NCI-H1105 treated with DMSO at 0.1 percent for 48 hours (cell line): ENCODE measurements at regions not wholly inside any gene's neighbourhood (a gene's known extent, or its start where the extent isn't known, plus 50 kb on each side); places are given as distances from the start of the nearest gene placed in this dataset.
"Not testable (repeated sequence)": the region's sequence is repeated elsewhere in the genome, so short reads cannot be mapped to it uniquely, and the experiment has no call there.

Experiments used
- DNase-seq: peaks from one replicate; lab custom pipeline; 2025; lab: John Stamatoyannopoulos, UW

- DNase-seq = not testable (repeated sequence)
These were observed 554.2 kb upstream of the ACTRT1 start for GRCh38 chrX:128606357-128606756.

DNA sequence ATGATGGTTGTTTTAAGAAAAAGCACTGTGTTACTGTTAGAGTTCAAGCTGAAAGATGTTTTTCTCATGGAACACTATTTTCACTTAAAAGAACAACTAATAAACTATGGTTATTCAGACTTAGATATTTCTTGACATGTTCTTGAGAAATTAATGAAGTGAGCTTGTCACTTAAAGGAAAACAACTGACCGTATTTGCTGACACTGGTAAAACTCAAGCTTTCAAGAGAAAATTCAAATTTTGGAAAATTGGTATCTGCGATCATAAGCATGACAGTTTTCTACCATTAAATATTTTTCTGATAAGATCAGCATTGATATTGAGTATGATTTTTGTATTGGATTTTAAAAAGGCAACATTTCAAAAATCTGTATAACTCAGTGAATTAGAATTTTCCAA is 549.5 kb upstream of the ACTRT1 start:
- no peak for DNase-seq

DNA sequence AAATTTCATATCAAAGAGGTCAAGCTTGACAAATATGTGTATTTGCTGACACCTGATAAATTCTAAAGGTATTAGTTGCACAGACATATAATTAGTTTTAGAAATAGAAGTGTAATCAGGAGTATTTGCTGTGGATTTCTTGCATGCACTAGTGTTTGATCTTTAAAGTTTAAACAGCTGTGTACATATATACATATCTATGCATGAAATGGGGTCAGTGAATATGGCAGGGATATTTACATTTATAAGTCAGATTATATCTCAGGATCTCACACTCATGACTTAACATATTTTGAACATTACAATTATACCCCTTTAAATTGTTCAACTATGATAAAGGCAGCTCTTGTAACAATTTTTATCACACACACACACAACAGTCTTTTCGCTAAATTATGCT is 547.4 kb upstream of the ACTRT1 start:
- no peak for DNase-seq

- no peak for DNase-seq
These were observed 529.8 kb upstream of the ACTRT1 start for GRCh38 chrX:128582036-128582435.

GRCh38 chrX:128581615-128582014 is 529.4 kb upstream of the ACTRT1 start:
- DNase-seq = no peak

DNA sequence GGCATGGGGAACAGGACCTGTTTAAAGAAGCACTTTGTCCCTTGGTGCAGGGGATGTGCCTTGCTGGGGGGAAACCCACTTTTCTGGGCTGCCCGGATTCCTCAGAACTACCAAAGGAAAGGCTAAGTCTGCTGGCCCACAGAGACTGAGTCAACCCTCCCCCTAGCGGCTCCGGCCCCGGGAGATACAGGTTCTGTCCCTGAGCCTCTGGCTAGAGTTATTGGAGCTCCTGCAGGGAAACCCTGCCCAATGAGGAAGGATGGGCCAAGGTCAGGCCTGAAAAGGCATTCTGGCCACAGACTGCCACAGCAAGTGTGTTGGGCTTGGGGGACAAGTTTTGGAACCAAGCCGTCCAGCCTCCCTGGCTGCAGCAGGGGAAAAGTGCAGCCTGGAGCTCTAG is 490.9 kb upstream of the ACTRT1 start:
- DNase-seq = no peak

DNA sequence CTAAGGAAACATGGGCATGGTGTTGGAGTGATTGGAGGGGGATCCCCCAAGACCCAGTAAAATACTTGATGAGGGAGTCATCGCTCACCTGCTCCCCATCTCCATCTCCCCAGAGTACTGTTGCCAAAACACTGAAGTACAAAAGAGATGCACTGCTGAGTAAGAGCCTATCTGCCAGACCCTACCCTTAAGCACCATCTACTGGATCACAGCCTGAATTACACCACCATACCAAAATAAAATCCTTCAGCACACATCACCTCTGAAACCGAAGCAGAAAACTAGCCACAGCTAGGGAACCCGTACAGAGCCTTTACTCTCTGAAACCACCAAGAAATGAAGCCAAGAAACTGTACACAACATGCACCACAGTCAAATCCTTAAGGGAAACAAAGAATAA is 466.3 kb upstream of the ACTRT1 start:
- peak; percentile 12 for DNase-seq

DNA sequence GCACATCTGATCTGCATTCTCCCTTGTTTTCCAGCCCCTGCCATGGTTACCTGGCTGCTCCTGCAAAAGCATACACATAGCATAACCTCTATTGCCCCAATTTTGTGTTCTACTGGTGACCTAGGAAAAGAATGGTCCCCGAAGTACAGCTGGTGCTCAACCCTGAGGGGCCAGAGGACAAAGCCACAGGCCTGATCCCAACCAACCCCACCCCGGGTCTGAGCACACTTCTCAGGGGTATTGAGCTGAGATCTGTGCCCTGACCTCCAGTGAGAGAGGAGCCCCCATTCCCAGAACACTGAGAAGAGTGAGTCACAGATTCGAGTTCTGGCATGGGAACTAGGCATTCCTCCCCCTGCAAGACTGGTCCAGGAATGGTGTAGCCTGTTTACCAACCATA is 465.5 kb upstream of the ACTRT1 start:
- no peak for DNase-seq

- DNase-seq = no peak
These were observed 452.3 kb upstream of the ACTRT1 start for GRCh38 chrX:128504496-128504895.

- DNase-seq = no peak
These were observed 411.9 kb upstream of the ACTRT1 start for GRCh38 chrX:128464116-128464515.

- no peak for DNase-seq
These were observed 408.6 kb upstream of the ACTRT1 start for GRCh38 chrX:128460835-128461234.

DNA sequence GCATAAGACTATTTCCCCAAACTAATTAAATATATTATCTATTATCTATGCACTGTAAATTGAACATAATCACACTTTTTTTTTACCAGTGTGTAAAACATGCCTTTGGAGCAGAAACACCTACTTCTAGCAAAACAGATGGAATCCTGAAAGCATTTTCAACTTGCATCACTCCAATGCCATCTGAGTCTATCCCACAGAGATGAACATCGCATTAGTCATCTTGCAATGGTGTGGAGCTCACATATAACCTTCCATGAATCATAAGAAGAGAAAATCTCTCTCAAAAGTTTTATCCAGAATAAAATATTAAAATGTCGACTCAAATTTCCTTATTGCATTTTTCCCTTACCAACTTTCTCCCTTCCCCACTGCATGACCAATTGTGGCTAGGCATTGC is 406.7 kb upstream of the ACTRT1 start:
- DNase-seq = no peak

GRCh38 chrX:128457674-128458073 is 405.5 kb upstream of the ACTRT1 start:
- DNase-seq = no peak

DNA sequence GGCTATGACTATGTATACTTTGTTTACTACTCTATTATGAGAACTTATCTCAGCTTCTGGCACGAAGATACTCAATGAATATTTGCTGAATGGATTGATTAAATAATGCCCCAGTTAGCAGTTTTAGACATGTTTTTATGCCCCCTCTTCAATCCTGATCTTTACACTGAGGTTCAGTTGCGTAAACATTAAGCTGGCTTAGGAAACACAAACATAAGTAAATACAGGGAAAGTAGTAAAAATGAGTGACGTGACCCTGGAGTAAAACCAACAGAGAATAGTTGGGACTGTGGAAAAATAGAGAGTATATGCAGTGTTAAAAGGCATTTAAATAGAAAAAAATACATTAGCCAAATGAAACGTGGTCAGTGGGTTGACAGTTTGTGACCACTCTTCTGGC is 387.0 kb upstream of the ACTRT1 start:
- peak; percentile 36 for DNase-seq

DNA sequence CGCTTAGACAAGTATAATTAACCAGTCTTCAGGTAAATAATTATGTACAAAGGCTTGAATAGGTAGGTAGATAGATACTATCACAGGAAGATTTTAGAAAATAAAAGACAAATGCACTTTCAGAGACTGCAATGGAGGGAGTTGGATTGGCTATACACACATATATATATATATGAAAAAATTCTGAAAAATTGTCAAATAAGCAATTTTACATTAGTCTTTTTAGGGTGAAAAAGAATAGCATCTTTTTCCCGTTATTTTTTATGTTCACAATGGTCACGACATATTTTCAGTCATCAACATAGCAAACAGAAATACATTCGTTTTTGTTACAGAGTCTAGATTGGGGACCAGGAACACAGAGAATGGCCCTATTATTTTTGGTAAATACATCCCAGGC is 385.9 kb upstream of the ACTRT1 start:
- no peak for DNase-seq

- peak; percentile 1 for DNase-seq
These were observed 384.3 kb upstream of the ACTRT1 start for GRCh38 chrX:128436397-128437103.

DNA sequence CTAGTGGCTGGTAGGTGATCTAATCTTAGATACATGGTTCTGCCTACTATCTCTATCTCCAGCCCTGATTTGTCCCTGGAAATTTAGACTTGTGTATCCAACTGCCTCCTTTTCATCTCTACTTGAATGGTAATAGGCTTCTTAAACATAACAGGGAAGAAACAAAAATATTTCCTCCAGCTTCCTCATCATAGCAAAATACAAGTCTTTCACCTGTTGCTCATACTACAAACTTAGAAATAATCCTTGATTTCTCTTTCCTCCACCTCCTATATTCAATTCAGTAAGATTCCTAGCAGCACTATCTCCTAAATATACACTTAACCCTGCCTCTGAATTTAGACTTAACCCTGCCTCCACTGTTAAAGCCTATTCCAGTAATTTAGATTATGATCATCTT is 373.3 kb upstream of the ACTRT1 start:
- DNase-seq = no peak

DNA sequence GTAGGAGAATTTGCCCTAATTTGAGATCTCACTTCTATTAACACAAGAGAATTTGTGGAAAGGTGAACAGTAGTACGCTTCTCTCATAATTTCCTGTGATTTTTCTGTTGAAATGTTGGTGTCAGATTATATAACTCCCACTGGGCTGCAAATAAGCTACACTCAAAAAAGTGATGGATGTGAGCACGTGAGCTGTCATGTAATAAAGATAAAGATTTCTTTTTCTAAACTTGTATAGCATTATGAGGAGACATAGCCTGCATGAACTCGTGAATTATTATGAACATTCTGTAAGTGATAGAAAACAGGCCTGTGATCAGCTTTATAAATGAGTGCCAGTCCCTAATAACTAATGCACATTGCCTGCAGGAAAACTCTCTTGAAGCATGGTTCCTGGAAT is 356.6 kb upstream of the ACTRT1 start:
- no peak for DNase-seq

DNA sequence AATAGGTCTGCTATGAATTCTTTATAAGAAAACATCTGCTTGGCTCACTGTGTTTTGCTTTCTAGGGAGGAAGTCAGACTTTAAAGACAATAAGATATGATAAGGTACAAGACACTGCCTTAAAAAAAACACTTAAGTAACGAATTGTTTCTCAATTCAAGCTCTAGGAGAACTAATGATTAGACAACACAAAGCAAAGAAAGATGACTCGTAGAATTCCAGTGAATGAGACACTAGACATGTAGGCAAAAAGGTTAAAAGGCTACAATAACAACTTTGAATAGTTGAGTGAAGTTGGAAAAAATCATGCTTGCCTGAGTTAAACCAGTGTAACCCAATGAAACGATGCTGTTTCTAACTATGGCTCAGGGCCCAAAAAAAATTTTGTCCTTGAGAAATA is 344.4 kb upstream of the ACTRT1 start:
- no peak for DNase-seq

- not testable (repeated sequence) for DNase-seq
These were observed 331.6 kb upstream of the ACTRT1 start for GRCh38 chrX:128383846-128384245.

- no peak for DNase-seq
These were observed 313.3 kb upstream of the ACTRT1 start for GRCh38 chrX:128365492-128365891.

- no peak for DNase-seq
These were observed 283.5 kb upstream of the ACTRT1 start for GRCh38 chrX:128335671-128336070.

DNA sequence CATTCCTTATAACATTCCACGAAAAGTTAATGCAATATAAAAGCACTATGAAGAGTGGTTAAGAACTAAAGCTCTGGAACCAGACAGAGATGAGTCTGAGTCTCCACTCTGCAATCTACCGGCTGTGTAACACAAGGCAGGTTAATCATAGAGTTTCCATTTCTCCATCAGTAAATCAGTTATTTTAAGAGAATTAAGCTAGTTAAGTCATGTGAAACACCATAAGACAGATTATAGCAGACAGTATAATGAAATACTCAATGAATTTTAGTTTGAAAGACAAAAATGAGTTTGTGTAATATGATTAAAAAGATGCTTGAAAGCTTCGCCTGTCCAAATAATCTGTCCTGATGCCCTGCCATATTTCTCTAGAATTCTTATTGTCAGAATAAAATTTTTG is 282.6 kb upstream of the ACTRT1 start:
- DNase-seq = no peak

GRCh38 chrX:128310912-128311311 is 258.7 kb upstream of the ACTRT1 start:
- no peak for DNase-seq

DNA sequence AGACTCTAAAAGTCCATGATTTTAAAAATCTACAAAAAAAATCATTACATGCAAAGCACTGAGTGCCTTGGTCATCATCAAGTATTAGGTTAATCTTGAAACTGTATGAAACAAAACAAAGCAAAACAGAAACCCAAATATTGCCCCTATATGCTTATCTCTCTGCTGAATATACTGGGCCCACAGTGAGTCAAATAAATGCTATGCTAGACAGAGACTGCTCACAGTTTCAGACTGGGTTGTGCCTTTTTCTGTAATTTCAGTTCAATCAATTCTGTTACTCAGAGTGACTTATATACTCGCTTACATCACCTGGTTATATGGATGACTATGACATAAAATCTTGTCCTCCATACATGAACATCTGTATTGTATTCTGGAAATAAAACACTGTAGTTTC is 257.1 kb upstream of the ACTRT1 start:
- no peak for DNase-seq
